CD4-positive, alpha-beta T cell (primary cell): ENCODE measurements at regions not wholly inside any gene's neighbourhood (a gene's known extent, or its start where the extent isn't known, plus 50 kb on each side); places are given as distances from the start of the nearest gene placed in this dataset.

Experiments used
- ATAC-seq: fragments of 200-7000 bp; cut with Tn5 transposase; one replicate; pipeline ENCODE4 v1.10.0; 2022; ENCODE audit warnings: mild to moderate bottlenecking; ENCODE audit not compliant: poor library complexity
- CTCF ChIA-PET: fragments of 350-600 bp; sonication (Branson Sonifier 250); formaldehyde crosslinking; loops from one replicate; lab custom pipeline; 2021; ENCODE audit warnings: antibody characterized with exemption, inconsistent platforms; lab: Charles Lee
- POLR2A ChIA-PET: fragments of 350-600 bp; sonication (Branson Sonifier 250); formaldehyde crosslinking; loops from one replicate; lab custom pipeline; 2021; ENCODE audit warnings: antibody characterized with exemption, inconsistent platforms; lab: Charles Lee
- DNase-seq, 14 experiments: peaks; one replicate each; pipeline ENCODE4 v3.0.0-alpha.2; 2013 to 2020; ENCODE audit warnings: mixed read lengths in 2 of 14
- H3K27ac ChIP-seq, 2 donors: one replicate each; pipeline versions ENCODE4 v1.5.1 to v1.7.0; 2013; ENCODE audit warnings: low read length in 2 of 2, low read depth in 1 of 2, mild to moderate bottlenecking in 1 of 2
- H3K27me3 ChIP-seq, 2 experiments: 1 replicate in 1 of 2; 2 replicates in 1 of 2; pipeline versions ENCODE4 v1.6.1 to v1.7.0; 2013; ENCODE audit warnings: low read length in 2 of 2, control low read depth in 1 of 2, mild to moderate bottlenecking in 1 of 2, moderate library complexity in 1 of 2; ENCODE audit not compliant: insufficient read depth in 2 of 2, control insufficient read depth in 1 of 2
- H3K36me3 ChIP-seq: one replicate; pipeline ENCODE4 v1.6.1; 2013; ENCODE audit warnings: low read length, control low read depth; ENCODE audit not compliant: insufficient read depth
- H3K4me1 ChIP-seq: one replicate; pipeline ENCODE4 v1.6.1; 2013; ENCODE audit warnings: low read length, control low read depth; ENCODE audit not compliant: insufficient read depth
- H3K4me3 ChIP-seq: one replicate; pipeline ENCODE4 v1.5.1; 2013; ENCODE audit warnings: mild to moderate bottlenecking, low read length, moderate library complexity
- H3K9me3 ChIP-seq, 2 experiments: 1 replicate in 1 of 2; 2 replicates in 1 of 2; pipeline versions ENCODE4 v1.6.1 to v1.7.0; 2013; ENCODE audit warnings: low read length in 2 of 2, mild to moderate bottlenecking in 2 of 2, control low read depth in 1 of 2, moderate library complexity in 1 of 2; ENCODE audit not compliant: control insufficient read depth in 1 of 2, insufficient read depth in 1 of 2
- H3K27ac Mint-ChIP-seq: one replicate; pipeline ENCODE4 v1.8.0; 2020; ENCODE audit warnings: mixed read lengths
- H3K27me3 Mint-ChIP-seq: one replicate; pipeline ENCODE4 v1.8.0; 2021; ENCODE audit warnings: mixed read lengths
- H3K36me3 Mint-ChIP-seq: one replicate; pipeline ENCODE4 v1.8.0; 2021; ENCODE audit warnings: low read depth, mixed read lengths
- H3K4me1 Mint-ChIP-seq: one replicate; pipeline ENCODE4 v1.8.0; 2021; ENCODE audit warnings: low read depth, mixed read lengths
- H3K4me3 Mint-ChIP-seq: one replicate; pipeline ENCODE4 v1.8.0; 2020; ENCODE audit warnings: mild to moderate bottlenecking, mixed read lengths
- H3K9me3 Mint-ChIP-seq: one replicate; pipeline ENCODE4 v1.8.0; 2020; ENCODE audit warnings: mixed read lengths
- intact Hi-C, 2 experiments: fragments of 100-400 bp; cut with DNase I in 1 of 2; cut with micrococcal nuclease in 1 of 2; formaldehyde crosslinking; loops; one replicate each; pipeline versions ENCODE4 v1.15.1 to v1.9.0; 2023 to 2025; cut with DNase I, micrococcal nuclease
- TF ChIP-seq, protein P1 (sequence below): fragments of 200-600 bp; IDR thresholded peaks from one replicate; pipeline ENCODE4 v1.8.0; 2022; ENCODE audit warnings: antibody characterized with exemption, mild to moderate bottlenecking

DNA sequence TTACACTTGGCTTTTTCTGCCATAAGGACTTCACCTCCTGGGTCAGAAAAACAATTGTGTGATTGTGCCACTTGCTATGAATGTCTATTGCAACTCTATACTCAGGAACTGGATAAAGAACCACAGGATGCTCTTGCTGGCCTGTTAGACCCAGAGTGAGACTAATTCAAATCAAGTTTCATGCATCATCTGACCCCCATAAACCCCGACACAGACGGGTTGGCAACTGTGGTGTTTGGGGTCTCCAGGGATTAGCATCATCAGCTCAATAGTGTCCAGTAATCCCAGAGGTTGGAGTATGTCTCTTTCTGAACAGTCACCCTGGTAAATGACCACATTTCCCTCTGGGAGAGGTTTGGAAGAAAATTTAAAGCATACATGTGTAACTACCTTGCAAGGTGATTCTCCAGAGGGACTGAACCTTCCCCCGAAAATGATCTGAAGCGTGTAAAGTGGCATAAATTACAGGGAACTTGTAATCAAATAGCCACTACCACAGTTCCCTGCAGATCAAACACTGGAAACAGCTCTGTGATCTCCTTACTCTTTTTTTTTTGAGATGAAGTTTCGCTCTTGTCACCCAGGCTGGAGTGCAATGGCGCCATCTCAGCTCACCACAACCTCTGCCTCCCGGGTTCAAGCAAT lies 1097.6 kb downstream of the TBC1D22A start:
- H3K27me3 ChIP-seq: no peaks in the 10 kb centered on the region
- DNase-seq: no peak
- no peaks in the 10 kb centered on the region for H3K36me3 Mint-ChIP-seq
- ChIA-PET POLR2A (no interaction called here), CTCF (no interaction called here)
- no peaks in the 10 kb centered on the region for H3K9me3 ChIP-seq
- intact Hi-C loops: no loop called here
- ATAC-seq: no peak
- no peaks in the 10 kb centered on the region for H3K4me1 ChIP-seq
- no peak overlapping the region for H3K4me3 Mint-ChIP-seq
- H3K27me3 Mint-ChIP-seq: peaks cover 15% of the 10 kb centered on the region
- no peak overlapping the region for H3K27ac ChIP-seq
- H3K4me3 ChIP-seq: no peak overlapping the region
- H3K27ac Mint-ChIP-seq: no peak overlapping the region
- TF ChIP-seq, protein P1, sequence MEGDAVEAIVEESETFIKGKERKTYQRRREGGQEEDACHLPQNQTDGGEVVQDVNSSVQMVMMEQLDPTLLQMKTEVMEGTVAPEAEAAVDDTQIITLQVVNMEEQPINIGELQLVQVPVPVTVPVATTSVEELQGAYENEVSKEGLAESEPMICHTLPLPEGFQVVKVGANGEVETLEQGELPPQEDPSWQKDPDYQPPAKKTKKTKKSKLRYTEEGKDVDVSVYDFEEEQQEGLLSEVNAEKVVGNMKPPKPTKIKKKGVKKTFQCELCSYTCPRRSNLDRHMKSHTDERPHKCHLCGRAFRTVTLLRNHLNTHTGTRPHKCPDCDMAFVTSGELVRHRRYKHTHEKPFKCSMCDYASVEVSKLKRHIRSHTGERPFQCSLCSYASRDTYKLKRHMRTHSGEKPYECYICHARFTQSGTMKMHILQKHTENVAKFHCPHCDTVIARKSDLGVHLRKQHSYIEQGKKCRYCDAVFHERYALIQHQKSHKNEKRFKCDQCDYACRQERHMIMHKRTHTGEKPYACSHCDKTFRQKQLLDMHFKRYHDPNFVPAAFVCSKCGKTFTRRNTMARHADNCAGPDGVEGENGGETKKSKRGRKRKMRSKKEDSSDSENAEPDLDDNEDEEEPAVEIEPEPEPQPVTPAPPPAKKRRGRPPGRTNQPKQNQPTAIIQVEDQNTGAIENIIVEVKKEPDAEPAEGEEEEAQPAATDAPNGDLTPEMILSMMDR: no peak
- H3K36me3 ChIP-seq: no peaks in the 10 kb centered on the region
- H3K9me3 Mint-ChIP-seq: no peaks in the 10 kb centered on the region
- no peaks in the 10 kb centered on the region for H3K4me1 Mint-ChIP-seq

DNA sequence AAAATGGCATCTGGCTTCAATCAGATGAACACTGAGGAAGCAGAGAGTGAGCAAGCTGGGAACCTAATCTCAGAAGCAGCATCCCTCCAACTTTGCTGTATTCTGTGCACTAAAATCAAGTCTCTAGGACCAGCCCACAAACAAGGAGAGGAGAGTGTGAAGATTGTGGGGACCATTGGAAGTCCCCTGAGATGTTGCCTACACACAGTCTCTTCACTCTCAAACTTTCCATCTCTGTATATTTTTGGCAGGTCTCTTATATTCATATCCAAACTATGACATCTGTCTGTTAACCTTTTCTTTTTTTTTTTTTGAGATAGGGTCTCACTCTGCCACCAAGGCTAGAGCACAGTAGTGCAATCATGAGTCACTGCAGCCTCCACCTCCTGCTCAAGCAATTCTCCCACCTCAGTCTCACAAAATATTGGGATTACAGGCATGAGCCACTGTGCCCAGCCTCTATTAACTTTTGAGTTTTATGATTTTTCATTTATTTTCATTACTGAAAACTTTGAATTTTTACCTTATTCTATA lies 1096.4 kb downstream of the TBC1D22A start:
- no peaks in the 10 kb centered on the region for H3K36me3 ChIP-seq
- CTCF ChIA-PET: no interaction called here
- H3K27ac ChIP-seq: no peak overlapping the region
- TF ChIP-seq, protein P1: no peak
- no peaks in the 10 kb centered on the region for H3K9me3 Mint-ChIP-seq
- DNase-seq (no peak), ATAC-seq (no peak)
- no peaks in the 10 kb centered on the region for H3K4me1 ChIP-seq
- no peak overlapping the region for H3K27ac Mint-ChIP-seq
- no peaks in the 10 kb centered on the region for H3K9me3 ChIP-seq
- peaks cover 13% of the 10 kb centered on the region for H3K27me3 Mint-ChIP-seq
- H3K4me3 Mint-ChIP-seq: no peak overlapping the region
- POLR2A ChIA-PET: no interaction called here
- no peaks in the 10 kb centered on the region for H3K27me3 ChIP-seq
- intact Hi-C loops: no loop called here
- no peak overlapping the region for H3K4me3 ChIP-seq
- no peaks in the 10 kb centered on the region for H3K4me1 Mint-ChIP-seq
- H3K36me3 Mint-ChIP-seq: no peaks in the 10 kb centered on the region

DNA sequence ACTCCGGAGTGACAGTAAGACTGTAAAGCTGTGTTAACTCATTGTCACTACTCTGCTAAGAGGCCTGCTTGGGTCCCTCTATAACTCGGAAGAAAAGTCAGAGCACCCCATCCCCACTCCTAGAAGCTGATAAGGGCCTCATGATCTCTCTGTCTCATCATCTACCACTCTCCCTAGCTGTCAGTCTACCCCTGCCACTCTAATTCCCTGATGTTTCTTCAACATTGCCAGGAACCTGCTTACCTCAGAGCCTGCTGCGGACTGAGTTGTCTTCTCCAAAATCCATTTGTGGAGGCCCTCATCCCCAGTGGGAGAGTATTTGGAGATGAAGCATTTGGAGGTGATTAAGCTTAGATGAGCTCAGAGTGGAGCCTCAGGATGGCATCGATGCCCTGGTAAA lies 1092.2 kb downstream of the TBC1D22A start:
- no peak for DNase-seq
- Mint-ChIP-seq H3K4me3 (no peak overlapping the region), H3K9me3 (no peaks in the 10 kb centered on the region), H3K36me3 (no peaks in the 10 kb centered on the region), H3K27ac (no peak overlapping the region), H3K27me3 (no peaks in the 10 kb centered on the region), H3K4me1 (no peaks in the 10 kb centered on the region)
- Histone ChIP-seq H3K4me3 (no peak overlapping the region), H3K27ac (no peak overlapping the region), H3K9me3 (no peaks in the 10 kb centered on the region), H3K4me1 (no peaks in the 10 kb centered on the region), H3K36me3 (no peaks in the 10 kb centered on the region), H3K27me3 (peaks cover 0 to 10% of the 10 kb centered on the region in 2 experiments)
- intact Hi-C loops: no loop called here
- TF ChIP-seq, protein P1: no peak
- ATAC-seq: no peak
- ChIA-PET CTCF (no interaction called here), POLR2A (no interaction called here)
